ENCODE measurements at regions not wholly inside any gene's neighbourhood (a gene's known extent, or its start where the extent isn't known, plus 50 kb on each side); places are given as distances from the start of the nearest gene placed in this dataset.

DNA sequence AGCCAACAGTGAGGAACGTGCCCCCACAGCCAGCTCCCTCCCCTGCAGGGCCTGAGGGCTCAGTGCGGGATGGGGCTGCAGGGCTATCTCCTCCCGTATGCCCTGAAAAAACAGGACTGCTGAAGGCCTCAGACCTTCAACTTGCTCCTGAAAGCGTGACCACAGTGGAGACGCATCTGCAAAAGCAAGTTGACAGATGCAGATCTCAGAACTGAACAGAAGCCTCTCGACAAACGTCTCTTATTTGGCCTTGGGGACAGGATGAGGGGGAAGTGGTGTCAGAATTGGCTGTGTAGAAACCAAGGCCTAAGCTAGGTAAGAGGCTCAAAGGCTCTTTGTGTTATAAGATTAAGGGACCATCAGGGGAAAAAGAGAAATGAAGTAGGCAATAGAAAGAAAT is 120.7 kb upstream of the SLC22A23 start:
- TF ChIP-seq POLR2AphosphoS5 (IDR thresholded peaks at IDR 0.05; ENCODE audit: borderline replicate concordance, low read depth, low read length) (no peak), EZH2 (IDR thresholded peaks at IDR 0.05) (no peak)
